ENCODE measurements at regions not wholly inside any gene's neighbourhood (a gene's known extent, or its start where the extent isn't known, plus 50 kb on each side); places are given as distances from the start of the nearest gene placed in this dataset.

DNA sequence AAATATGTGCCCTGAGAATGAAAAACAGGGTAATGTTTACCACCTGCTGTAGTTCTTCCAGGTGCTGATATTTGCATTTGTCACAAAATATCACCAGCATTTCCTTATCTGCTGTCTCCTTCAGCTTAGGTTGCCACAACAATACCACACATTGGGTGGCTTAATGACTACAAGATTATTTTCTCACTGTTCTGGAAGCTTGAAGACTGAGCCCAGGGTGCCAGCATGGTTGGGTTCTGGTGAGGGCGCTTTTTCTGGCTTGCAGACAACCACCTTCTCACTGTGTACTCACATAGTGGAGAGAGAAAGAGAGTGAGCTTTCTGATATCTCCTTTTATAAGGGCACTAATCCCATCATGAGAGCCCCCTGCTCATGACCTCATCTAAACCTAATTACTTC lies 407.5 kb upstream of the RGPD4 start:
- Histone ChIP-seq H3K27me3 (ENCODE audit: insufficient read depth in 3 of 3, low read length in 2 of 3) (no peaks in the 10 kb centered on the region), H3K4me1 (no peaks in the 10 kb centered on the region), H3K9me3 (no peaks in the 10 kb centered on the region), H3K27ac (no peak overlapping the region), H3K4me3 (no peak overlapping the region), H3K36me3 (ENCODE audit: insufficient read depth in 1 of 2, low read depth in 1 of 2) (no peaks in the 10 kb centered on the region)
- DNase-seq (no peak), ATAC-seq (no peak)
- intact Hi-C loops (cut with DNase I), result no loop called here
- WGBS, 3 donors, result 38 to 63% (median 50%) methylated on average over 1 of the region's 1 CpG
- TF ChIP-seq, protein P1, sequence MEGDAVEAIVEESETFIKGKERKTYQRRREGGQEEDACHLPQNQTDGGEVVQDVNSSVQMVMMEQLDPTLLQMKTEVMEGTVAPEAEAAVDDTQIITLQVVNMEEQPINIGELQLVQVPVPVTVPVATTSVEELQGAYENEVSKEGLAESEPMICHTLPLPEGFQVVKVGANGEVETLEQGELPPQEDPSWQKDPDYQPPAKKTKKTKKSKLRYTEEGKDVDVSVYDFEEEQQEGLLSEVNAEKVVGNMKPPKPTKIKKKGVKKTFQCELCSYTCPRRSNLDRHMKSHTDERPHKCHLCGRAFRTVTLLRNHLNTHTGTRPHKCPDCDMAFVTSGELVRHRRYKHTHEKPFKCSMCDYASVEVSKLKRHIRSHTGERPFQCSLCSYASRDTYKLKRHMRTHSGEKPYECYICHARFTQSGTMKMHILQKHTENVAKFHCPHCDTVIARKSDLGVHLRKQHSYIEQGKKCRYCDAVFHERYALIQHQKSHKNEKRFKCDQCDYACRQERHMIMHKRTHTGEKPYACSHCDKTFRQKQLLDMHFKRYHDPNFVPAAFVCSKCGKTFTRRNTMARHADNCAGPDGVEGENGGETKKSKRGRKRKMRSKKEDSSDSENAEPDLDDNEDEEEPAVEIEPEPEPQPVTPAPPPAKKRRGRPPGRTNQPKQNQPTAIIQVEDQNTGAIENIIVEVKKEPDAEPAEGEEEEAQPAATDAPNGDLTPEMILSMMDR (IDR thresholded peaks at IDR 0.05), result no peak

DNA sequence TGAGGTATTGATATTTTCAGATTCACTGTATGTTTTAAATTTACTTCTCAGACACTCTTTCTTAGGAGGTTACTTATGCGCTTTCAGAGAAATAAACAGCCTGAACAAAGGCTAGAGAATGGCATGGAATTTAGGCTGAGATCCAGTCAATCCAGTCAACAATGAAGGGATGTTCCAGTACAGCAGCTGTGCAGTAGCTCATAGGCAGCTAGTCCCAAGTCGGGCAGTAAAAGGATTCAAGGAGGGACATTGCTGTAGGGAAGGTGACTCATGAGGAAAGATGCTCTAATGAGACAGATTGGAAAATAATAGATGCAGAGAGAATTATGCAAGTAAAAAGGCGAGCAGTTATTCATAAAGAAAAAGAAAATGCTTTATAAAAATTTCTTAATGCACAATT lies 397.9 kb upstream of the RGPD4 start:
- 52 to 67% (median 56%) methylated on average over 3 of the region's 3 CpGs for WGBS, 3 donors
- TF ChIP-seq, protein P1 (IDR thresholded peaks at IDR 0.05), result no peak
- Histone ChIP-seq H3K4me1 (no peaks in the 10 kb centered on the region), H3K9me3 (no peaks in the 10 kb centered on the region), H3K27ac (no peak overlapping the region), H3K27me3 (ENCODE audit: insufficient read depth in 3 of 3, low read length in 2 of 3) (no peaks in the 10 kb centered on the region), H3K36me3 (ENCODE audit: insufficient read depth in 1 of 2, low read depth in 1 of 2) (no peaks in the 10 kb centered on the region), H3K4me3 (no peak overlapping the region)
- intact Hi-C loops (cut with DNase I), result no loop called here
- DNase-seq (no peak), ATAC-seq (no peak)

DNA sequence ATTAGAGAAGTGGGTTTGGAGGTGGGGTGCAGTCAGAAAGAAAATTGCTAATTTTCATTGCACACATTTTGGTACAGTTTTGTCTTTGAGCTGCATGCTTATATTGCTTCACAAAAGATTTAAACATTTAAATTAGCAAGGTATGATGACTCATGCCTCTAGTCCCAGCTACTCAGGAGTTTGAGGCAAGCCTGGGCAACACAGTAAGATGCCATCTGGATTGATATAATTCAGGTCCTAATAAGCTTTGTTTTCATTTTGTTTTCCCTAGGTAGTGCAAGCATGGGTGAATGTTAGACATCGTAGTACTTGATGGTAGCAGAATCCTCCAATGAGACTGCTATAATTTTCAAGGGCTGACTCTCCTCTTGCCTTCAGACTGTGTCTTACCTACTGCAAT lies 396.7 kb upstream of the RGPD4 start:
- H3K27ac ChIP-seq, result no peak overlapping the region
- WGBS, 3 donors, result 89 to 94% (median 90%) methylated on average over 1 of the region's 1 CpG
- DNase-seq, result no peak
- H3K4me1 ChIP-seq, result no peaks in the 10 kb centered on the region
- H3K9me3 ChIP-seq, result no peaks in the 10 kb centered on the region
- H3K27me3 ChIP-seq (ENCODE audit: insufficient read depth in 3 of 3, low read length in 2 of 3), result no peaks in the 10 kb centered on the region
- no peak for ATAC-seq
- TF ChIP-seq, protein P1 (IDR thresholded peaks at IDR 0.05), result no peak
- no peaks in the 10 kb centered on the region for H3K36me3 ChIP-seq (ENCODE audit: insufficient read depth in 1 of 2, low read depth in 1 of 2)
- intact Hi-C loops (cut with DNase I), result no loop called here
- no peak overlapping the region for H3K4me3 ChIP-seq

DNA sequence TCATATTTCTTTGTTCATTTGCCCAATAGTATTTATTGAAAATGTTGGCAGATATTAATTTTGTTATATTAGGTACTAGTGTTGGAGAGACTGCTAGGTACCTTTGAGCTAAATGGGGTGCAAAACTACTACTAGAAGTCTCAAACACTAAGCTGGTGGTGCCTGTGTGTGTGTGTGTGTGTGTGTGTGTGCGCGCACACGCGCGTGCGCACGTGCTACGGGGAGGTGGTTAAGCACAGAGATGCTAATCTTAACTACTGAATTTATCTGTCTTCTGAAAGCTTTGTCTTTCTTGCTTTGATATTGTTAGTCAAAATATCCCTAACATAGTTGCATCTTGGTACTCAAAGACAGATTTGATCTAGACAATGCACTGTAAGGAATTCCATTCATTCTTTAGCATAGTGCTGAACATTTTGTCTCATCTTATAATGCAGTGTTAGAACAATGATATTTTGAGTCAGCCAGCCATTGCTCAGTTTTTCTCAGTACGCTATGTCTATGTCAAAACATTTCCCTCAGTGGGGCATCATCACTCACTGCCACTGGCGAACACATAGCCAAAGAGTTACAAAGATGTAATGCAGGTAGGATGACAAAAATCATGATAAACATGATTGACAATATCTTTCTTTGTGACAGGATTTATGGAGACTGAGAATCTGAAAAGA lies 396.0 kb upstream of the RGPD4 start:
- Histone ChIP-seq H3K9me3 (no peaks in the 10 kb centered on the region), H3K27me3 (ENCODE audit: insufficient read depth in 3 of 3, low read length in 2 of 3) (no peaks in the 10 kb centered on the region), H3K36me3 (ENCODE audit: insufficient read depth in 1 of 2, low read depth in 1 of 2) (no peaks in the 10 kb centered on the region), H3K4me1 (no peaks in the 10 kb centered on the region), H3K4me3 (no peak overlapping the region), H3K27ac (no peak overlapping the region)
- WGBS, 3 donors, result 77 to 86% (median 85%) methylated on average over 10 of the region's 10 CpGs
- TF ChIP-seq, protein P1 (IDR thresholded peaks at IDR 0.05), result no peak
- ATAC-seq, result no peak
- intact Hi-C loops (cut with DNase I), result no loop called here
- no peak for DNase-seq

DNA sequence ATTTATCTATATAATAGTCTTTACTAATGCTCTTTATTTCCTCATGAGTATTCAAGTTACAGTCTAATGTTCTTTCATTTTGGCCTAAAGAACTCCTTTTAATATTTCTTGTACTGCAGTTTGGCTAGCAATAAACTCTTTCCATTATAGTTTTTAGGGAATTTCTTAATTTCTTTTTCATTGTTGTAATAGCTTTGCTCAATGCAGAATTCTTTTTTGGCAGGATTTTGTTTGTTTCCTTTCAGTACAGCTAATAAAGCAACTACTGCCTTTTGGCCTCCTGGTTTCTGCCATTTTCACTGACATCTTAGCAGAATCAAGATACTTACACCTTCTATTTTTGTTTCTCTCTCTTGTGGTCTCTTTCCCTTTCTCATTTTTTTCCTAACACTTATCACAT lies 390.4 kb upstream of the RGPD4 start:
- Histone ChIP-seq H3K27ac (no peak overlapping the region), H3K4me3 (no peak overlapping the region), H3K9me3 (no peaks in the 10 kb centered on the region), H3K36me3 (ENCODE audit: insufficient read depth in 1 of 2, low read depth in 1 of 2) (no peaks in the 10 kb centered on the region), H3K4me1 (no peaks in the 10 kb centered on the region), H3K27me3 (ENCODE audit: insufficient read depth in 3 of 3, low read length in 2 of 3) (no peaks in the 10 kb centered on the region)
- no peak for ATAC-seq
- intact Hi-C loops (cut with DNase I), result no loop called here
- TF ChIP-seq, protein P1 (IDR thresholded peaks at IDR 0.05), result no peak
- DNase-seq, result no peak

Data from psoas muscle (tissue), 7 donors.